SK-N-SH (cell line): ENCODE measurements at regions not wholly inside any gene's neighbourhood (a gene's known extent, or its start where the extent isn't known, plus 50 kb on each side); places are given as distances from the start of the nearest gene placed in this dataset.

Experiments
- CTCF ChIA-PET: fragments of 300-600, 350-600 bp; formaldehyde crosslinking; extraction: SDS; loops from one replicate; lab custom pipeline; 2021; lab: Yijun Ruan, JAX
- POLR2A ChIA-PET: fragments of 350-600 bp; sonication (Branson Sonifier 250); formaldehyde crosslinking; extraction: SDS; loops from one replicate; lab custom pipeline; 2020; ENCODE audit warnings: antibody characterized with exemption, inconsistent platforms; lab: Yijun Ruan, JAX
- DNase-seq: peaks from one replicate; pipeline ENCODE4 v3.0.0; 2012
- H2AFZ ChIP-seq: fragments of 200-600 bp; sonication (generic); 2 replicates; pipeline ENCODE4 v1.8.1; 2016; ENCODE audit warnings: antibody characterized with exemption, mild to moderate bottlenecking, low read depth
- H3F3A ChIP-seq: fragments of 200-600 bp; sonication (generic); replicated peaks from 2 replicates; pipeline ENCODE3; 2016; ENCODE audit warnings: antibody characterized with exemption, mild to moderate bottlenecking; ENCODE audit not compliant: insufficient read depth
- H3K27ac ChIP-seq, 2 experiments: fragments of 200-500 bp in 1 of 2; fragments of 200-600 bp in 1 of 2; sonication (Bioruptor generic) in 1 of 2; sonication (generic), shearing (Covaris generic) in 1 of 2; 2 replicates each; pipeline versions ENCODE4 v1.5.1 to v1.6.1; 2014 to 2016; ENCODE audit warnings: low read depth in 2 of 2, inconsistent platforms in 1 of 2, low read length in 1 of 2, mild to moderate bottlenecking in 1 of 2, mixed read lengths in 1 of 2
- H3K27me3 ChIP-seq: fragments of 200-600 bp; sonication (generic), shearing (Covaris generic); 2 replicates; pipeline ENCODE4 v1.6.1; 2016; ENCODE audit warnings: mixed run types; ENCODE audit not compliant: insufficient read depth
- H3K36me3 ChIP-seq, 2 experiments: fragments of 200-500 bp in 1 of 2; fragments of 200-600 bp in 1 of 2; sonication (Bioruptor generic) in 1 of 2; sonication (generic) in 1 of 2; replicated peaks in 1 of 2; 2 replicates each; pipeline versions ENCODE3 to v1.5.1; 2014 to 2016; ENCODE audit warnings: low read length in 1 of 2, mild to moderate bottlenecking in 1 of 2; ENCODE audit not compliant: insufficient read depth in 2 of 2, control insufficient read depth in 1 of 2
- H3K4me1 ChIP-seq, 2 experiments: fragments of 200-500 bp in 1 of 2; fragments of 200-600 bp in 1 of 2; sonication (Bioruptor generic) in 1 of 2; sonication (generic), shearing (Covaris generic) in 1 of 2; 2 replicates each; pipeline versions ENCODE4 v1.5.1 to v1.6.1; 2014 to 2016; ENCODE audit warnings: low read depth in 1 of 2, low read length in 1 of 2, mixed run types in 1 of 2; ENCODE audit not compliant: insufficient read depth in 2 of 2, control insufficient read depth in 1 of 2
- H3K4me2 ChIP-seq: fragments of 200-600 bp; sonication (generic), shearing (Covaris generic); 2 replicates; pipeline ENCODE4 v1.6.1; 2017; ENCODE audit warnings: mixed run types
- H3K4me3 ChIP-seq, 2 experiments: fragments of 200-500 bp in 1 of 2; fragments of 200-600 bp in 1 of 2; sonication (Bioruptor generic) in 1 of 2; sonication (generic), shearing (Covaris generic) in 1 of 2; 2 replicates each; pipeline versions ENCODE4 v1.5.1 to v1.8.1; 2014 to 2016; ENCODE audit warnings: low read depth in 2 of 2, inconsistent platforms in 1 of 2, low read length in 1 of 2, mild to moderate bottlenecking in 1 of 2, mixed read lengths in 1 of 2, moderate library complexity in 1 of 2
- H3K79me2 ChIP-seq: fragments of 200-600 bp; sonication (generic); 2 replicates; pipeline ENCODE4 v1.8.1; 2017; ENCODE audit warnings: mild to moderate bottlenecking; ENCODE audit not compliant: insufficient read depth
- H3K9ac ChIP-seq: fragments of 200-600 bp; sonication (generic); 2 replicates; pipeline ENCODE4 v1.6.1; 2017; ENCODE audit warnings: mixed run types
- H3K9me2 ChIP-seq: fragments of 200-600 bp; sonication (generic); 2 replicates; pipeline ENCODE4 v1.6.1; 2017; ENCODE audit warnings: mixed run types
- H3K9me3 ChIP-seq: fragments of 200-600 bp; sonication (generic); 2 replicates; pipeline ENCODE4 v1.6.1; 2017; ENCODE audit warnings: mixed run types, mild to moderate bottlenecking, moderate library complexity
- H4K20me1 ChIP-seq: fragments of 200-600 bp; sonication (generic); 2 replicates; pipeline ENCODE4 v1.6.1; 2017; ENCODE audit warnings: mild to moderate bottlenecking, mixed run types; ENCODE audit not compliant: insufficient read depth
- ELF1 ChIP-seq: IDR thresholded peaks from 2 replicates; pipeline ENCODE4 v1.4.0; 2012
- EP300 ChIP-seq, 2 experiments: IDR thresholded peaks; 2 replicates each; pipeline versions ENCODE4 v1.4.0 to v1.6.1; 2012; ENCODE audit warnings: borderline replicate concordance in 1 of 2, low read depth in 1 of 2, low read length in 1 of 2
- GATA2 ChIP-seq: sonication (generic); formaldehyde crosslinking; IDR thresholded peaks from 2 replicates; pipeline ENCODE4 v1.5.0; 2020; ENCODE audit warnings: mild to moderate bottlenecking, missing genetic modification reagents
- MEF2A ChIP-seq: IDR thresholded peaks from 2 replicates; pipeline ENCODE4 v1.4.0; 2012; ENCODE audit warnings: low read depth, borderline replicate concordance
- MXI1 ChIP-seq: IDR thresholded peaks from 2 replicates; pipeline ENCODE4 v1.6.1; 2012; ENCODE audit warnings: mild to moderate bottlenecking, low read depth, low read length, improper control_type of control experiment
- NRF1 ChIP-seq: IDR thresholded peaks from 2 replicates; pipeline ENCODE4 v1.6.1; 2012; ENCODE audit warnings: low read depth, mild to moderate bottlenecking, low read length
- RFX5 ChIP-seq: IDR thresholded peaks from 2 replicates; pipeline ENCODE4 v1.6.1; 2012; ENCODE audit warnings: mild to moderate bottlenecking, improper control_type of control experiment, low read length
- SIN3A ChIP-seq: IDR thresholded peaks from 2 replicates; pipeline ENCODE4 v1.6.1; 2012; ENCODE audit warnings: low read depth, mild to moderate bottlenecking, low read length, moderate library complexity, borderline replicate concordance
- SMC3 ChIP-seq: IDR thresholded peaks from 2 replicates; pipeline ENCODE4 v1.6.1; 2012; ENCODE audit warnings: low read depth, low read length, improper control_type of control experiment
- YY1 ChIP-seq: IDR thresholded peaks from 2 replicates; pipeline ENCODE4 v1.4.0; 2012; ENCODE audit warnings: low read depth, mild to moderate bottlenecking
- WGBS: methylation state at CpG from one replicate; pipeline ENCODE4 v1.1.6; 2017; ENCODE audit warnings: low lambda C conversion rate; 5-methylcytosine and 5-hydroxymethylcytosine counted together
- TF ChIP-seq, protein P1 (sequence below): IDR thresholded peaks from 2 replicates; pipeline ENCODE4 v1.4.0; 2012; ENCODE audit warnings: low read depth, borderline replicate concordance
- TF ChIP-seq, protein P2 (sequence below): fragments of 200-600 bp; sonication (generic); IDR thresholded peaks from 2 replicates; pipeline ENCODE4 v1.6.1; 2017; ENCODE audit warnings: antibody characterized with exemption, mild to moderate bottlenecking, moderate library complexity
- TF ChIP-seq, protein P3 (sequence below): IDR thresholded peaks from 2 replicates; pipeline ENCODE4 v1.6.1; 2012; ENCODE audit warnings: mild to moderate bottlenecking, low read depth, low read length, moderate library complexity

DNA sequence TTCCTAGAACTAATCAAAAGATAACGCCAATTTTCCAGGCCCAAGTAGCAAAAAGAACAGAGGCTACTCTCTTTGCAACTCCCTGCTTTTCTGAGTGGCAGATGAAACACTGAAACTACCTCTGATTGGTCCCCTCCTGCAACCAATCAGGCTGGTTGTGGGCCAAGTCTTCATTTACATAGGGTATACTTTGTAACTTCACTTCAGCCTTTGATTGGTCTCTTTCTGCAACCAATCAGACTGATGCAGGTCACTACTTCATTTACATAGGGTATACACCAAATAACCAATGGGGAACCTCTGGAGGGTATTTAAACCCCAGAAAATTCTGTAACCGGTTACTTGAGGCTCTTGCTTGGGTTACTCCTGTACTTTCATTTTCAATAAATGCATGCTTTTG lies 289.6 kb downstream of the MED10 start:
- Histone ChIP-seq H3K4me2 (no peak overlapping the region), H3K9me2 (no peaks in the 10 kb centered on the region), H3K36me3 (no peaks in the 10 kb centered on the region), H3K4me3 (no peak overlapping the region), H3K79me2 (no peaks in the 10 kb centered on the region), H3K4me1 (0 out of 4 replicates have a peak, but pooled peaks cover 0 to 2% of the 10 kb centered on the region in 2 experiments), H3F3A (no peaks in the 10 kb centered on the region), H3K9me3 (no peaks in the 10 kb centered on the region), H3K9ac (no peak overlapping the region), H4K20me1 (no peaks in the 10 kb centered on the region), H3K27ac (no peak overlapping the region), H3K27me3 (no peaks in the 10 kb centered on the region), H2AFZ (no peak overlapping the region)
- DNase-seq: no peak
- TF ChIP-seq MEF2A: no peak
- TF ChIP-seq, protein P1, sequence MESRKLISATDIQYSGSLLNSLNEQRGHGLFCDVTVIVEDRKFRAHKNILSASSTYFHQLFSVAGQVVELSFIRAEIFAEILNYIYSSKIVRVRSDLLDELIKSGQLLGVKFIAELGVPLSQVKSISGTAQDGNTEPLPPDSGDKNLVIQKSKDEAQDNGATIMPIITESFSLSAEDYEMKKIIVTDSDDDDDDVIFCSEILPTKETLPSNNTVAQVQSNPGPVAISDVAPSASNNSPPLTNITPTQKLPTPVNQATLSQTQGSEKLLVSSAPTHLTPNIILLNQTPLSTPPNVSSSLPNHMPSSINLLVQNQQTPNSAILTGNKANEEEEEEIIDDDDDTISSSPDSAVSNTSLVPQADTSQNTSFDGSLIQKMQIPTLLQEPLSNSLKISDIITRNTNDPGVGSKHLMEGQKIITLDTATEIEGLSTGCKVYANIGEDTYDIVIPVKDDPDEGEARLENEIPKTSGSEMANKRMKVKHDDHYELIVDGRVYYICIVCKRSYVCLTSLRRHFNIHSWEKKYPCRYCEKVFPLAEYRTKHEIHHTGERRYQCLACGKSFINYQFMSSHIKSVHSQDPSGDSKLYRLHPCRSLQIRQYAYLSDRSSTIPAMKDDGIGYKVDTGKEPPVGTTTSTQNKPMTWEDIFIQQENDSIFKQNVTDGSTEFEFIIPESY: no peak
- TF ChIP-seq GATA2: no peak
- no peak for TF ChIP-seq YY1
- TF ChIP-seq SMC3: no peak
- TF ChIP-seq NRF1: no peak
- TF ChIP-seq, protein P2, sequence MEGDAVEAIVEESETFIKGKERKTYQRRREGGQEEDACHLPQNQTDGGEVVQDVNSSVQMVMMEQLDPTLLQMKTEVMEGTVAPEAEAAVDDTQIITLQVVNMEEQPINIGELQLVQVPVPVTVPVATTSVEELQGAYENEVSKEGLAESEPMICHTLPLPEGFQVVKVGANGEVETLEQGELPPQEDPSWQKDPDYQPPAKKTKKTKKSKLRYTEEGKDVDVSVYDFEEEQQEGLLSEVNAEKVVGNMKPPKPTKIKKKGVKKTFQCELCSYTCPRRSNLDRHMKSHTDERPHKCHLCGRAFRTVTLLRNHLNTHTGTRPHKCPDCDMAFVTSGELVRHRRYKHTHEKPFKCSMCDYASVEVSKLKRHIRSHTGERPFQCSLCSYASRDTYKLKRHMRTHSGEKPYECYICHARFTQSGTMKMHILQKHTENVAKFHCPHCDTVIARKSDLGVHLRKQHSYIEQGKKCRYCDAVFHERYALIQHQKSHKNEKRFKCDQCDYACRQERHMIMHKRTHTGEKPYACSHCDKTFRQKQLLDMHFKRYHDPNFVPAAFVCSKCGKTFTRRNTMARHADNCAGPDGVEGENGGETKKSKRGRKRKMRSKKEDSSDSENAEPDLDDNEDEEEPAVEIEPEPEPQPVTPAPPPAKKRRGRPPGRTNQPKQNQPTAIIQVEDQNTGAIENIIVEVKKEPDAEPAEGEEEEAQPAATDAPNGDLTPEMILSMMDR: no peak
- no peak for TF ChIP-seq RFX5
- no peak for TF ChIP-seq EP300 (IDR thresholded peaks at IDR 0.05; ENCODE audit: borderline replicate concordance in 1 of 2, low read depth in 1 of 2, low read length in 1 of 2)
- TF ChIP-seq MXI1: no peak
- no peak for TF ChIP-seq SIN3A
- TF ChIP-seq ELF1: no peak
- TF ChIP-seq, protein P3, sequence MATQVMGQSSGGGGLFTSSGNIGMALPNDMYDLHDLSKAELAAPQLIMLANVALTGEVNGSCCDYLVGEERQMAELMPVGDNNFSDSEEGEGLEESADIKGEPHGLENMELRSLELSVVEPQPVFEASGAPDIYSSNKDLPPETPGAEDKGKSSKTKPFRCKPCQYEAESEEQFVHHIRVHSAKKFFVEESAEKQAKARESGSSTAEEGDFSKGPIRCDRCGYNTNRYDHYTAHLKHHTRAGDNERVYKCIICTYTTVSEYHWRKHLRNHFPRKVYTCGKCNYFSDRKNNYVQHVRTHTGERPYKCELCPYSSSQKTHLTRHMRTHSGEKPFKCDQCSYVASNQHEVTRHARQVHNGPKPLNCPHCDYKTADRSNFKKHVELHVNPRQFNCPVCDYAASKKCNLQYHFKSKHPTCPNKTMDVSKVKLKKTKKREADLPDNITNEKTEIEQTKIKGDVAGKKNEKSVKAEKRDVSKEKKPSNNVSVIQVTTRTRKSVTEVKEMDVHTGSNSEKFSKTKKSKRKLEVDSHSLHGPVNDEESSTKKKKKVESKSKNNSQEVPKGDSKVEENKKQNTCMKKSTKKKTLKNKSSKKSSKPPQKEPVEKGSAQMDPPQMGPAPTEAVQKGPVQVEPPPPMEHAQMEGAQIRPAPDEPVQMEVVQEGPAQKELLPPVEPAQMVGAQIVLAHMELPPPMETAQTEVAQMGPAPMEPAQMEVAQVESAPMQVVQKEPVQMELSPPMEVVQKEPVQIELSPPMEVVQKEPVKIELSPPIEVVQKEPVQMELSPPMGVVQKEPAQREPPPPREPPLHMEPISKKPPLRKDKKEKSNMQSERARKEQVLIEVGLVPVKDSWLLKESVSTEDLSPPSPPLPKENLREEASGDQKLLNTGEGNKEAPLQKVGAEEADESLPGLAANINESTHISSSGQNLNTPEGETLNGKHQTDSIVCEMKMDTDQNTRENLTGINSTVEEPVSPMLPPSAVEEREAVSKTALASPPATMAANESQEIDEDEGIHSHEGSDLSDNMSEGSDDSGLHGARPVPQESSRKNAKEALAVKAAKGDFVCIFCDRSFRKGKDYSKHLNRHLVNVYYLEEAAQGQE: no peak
- POLR2A ChIA-PET: no interaction called here
- CTCF ChIA-PET: no interaction called here
- WGBS: 32% methylated on average over 2 of the region's 2 CpGs
